ENCODE measurements at regions not wholly inside any gene's neighbourhood (a gene's known extent, or its start where the extent isn't known, plus 50 kb on each side); places are given as distances from the start of the nearest gene placed in this dataset.

- TF ChIP-seq SPI1 (IDR thresholded peaks at IDR 0.05; ENCODE audit: borderline replicate concordance, low read depth) (no peak), POLR2AphosphoS5 (IDR thresholded peaks at IDR 0.05; ENCODE audit: low read depth) (no peak)
- TF ChIP-seq, protein P1, sequence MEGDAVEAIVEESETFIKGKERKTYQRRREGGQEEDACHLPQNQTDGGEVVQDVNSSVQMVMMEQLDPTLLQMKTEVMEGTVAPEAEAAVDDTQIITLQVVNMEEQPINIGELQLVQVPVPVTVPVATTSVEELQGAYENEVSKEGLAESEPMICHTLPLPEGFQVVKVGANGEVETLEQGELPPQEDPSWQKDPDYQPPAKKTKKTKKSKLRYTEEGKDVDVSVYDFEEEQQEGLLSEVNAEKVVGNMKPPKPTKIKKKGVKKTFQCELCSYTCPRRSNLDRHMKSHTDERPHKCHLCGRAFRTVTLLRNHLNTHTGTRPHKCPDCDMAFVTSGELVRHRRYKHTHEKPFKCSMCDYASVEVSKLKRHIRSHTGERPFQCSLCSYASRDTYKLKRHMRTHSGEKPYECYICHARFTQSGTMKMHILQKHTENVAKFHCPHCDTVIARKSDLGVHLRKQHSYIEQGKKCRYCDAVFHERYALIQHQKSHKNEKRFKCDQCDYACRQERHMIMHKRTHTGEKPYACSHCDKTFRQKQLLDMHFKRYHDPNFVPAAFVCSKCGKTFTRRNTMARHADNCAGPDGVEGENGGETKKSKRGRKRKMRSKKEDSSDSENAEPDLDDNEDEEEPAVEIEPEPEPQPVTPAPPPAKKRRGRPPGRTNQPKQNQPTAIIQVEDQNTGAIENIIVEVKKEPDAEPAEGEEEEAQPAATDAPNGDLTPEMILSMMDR (IDR thresholded peaks at IDR 0.05; ENCODE audit: insufficient read depth, low read length): no peak
- TF ChIP-seq, protein P2, sequence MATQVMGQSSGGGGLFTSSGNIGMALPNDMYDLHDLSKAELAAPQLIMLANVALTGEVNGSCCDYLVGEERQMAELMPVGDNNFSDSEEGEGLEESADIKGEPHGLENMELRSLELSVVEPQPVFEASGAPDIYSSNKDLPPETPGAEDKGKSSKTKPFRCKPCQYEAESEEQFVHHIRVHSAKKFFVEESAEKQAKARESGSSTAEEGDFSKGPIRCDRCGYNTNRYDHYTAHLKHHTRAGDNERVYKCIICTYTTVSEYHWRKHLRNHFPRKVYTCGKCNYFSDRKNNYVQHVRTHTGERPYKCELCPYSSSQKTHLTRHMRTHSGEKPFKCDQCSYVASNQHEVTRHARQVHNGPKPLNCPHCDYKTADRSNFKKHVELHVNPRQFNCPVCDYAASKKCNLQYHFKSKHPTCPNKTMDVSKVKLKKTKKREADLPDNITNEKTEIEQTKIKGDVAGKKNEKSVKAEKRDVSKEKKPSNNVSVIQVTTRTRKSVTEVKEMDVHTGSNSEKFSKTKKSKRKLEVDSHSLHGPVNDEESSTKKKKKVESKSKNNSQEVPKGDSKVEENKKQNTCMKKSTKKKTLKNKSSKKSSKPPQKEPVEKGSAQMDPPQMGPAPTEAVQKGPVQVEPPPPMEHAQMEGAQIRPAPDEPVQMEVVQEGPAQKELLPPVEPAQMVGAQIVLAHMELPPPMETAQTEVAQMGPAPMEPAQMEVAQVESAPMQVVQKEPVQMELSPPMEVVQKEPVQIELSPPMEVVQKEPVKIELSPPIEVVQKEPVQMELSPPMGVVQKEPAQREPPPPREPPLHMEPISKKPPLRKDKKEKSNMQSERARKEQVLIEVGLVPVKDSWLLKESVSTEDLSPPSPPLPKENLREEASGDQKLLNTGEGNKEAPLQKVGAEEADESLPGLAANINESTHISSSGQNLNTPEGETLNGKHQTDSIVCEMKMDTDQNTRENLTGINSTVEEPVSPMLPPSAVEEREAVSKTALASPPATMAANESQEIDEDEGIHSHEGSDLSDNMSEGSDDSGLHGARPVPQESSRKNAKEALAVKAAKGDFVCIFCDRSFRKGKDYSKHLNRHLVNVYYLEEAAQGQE (IDR thresholded peaks at IDR 0.05; ENCODE audit: insufficient replicate concordance, low read depth): no peak
These were observed 1493.6 kb downstream of the AACS start for GRCh38 chr12:126558810-126559209.

Measured in HL-60 (cell line).